ENCODE measurements at regions not wholly inside any gene's neighbourhood (a gene's known extent, or its start where the extent isn't known, plus 50 kb on each side); places are given as distances from the start of the nearest gene placed in this dataset.

GRCh38 chr14:47821135-47821534 is 145.7 kb upstream of the MDGA2 start:
- no peak for FAIRE-seq
- DNase-seq (ENCODE audit: insufficient read length, low spot score), result no peak

GRCh38 chr14:47790477-47790876 is 115.1 kb upstream of the MDGA2 start:
- FAIRE-seq, result no peak
- no peak for DNase-seq (ENCODE audit: insufficient read length, low spot score)

- no peak for FAIRE-seq
- DNase-seq (ENCODE audit: insufficient read length, low spot score), result no peak
Observed at GRCh38 chr14:47785058-47785457, 109.7 kb upstream of the MDGA2 start.

GRCh38 chr14:47778631-47779030 is 103.2 kb upstream of the MDGA2 start:
- FAIRE-seq, result no peak

GRCh38 chr14:47772652-47773051 is 97.2 kb upstream of the MDGA2 start:
- no peak for FAIRE-seq
- no peak for DNase-seq (ENCODE audit: insufficient read length, low spot score)

More at GRCh38 chr14:47778631-47779030, 103.2 kb upstream of the MDGA2 start:
- no peak for DNase-seq (ENCODE audit: insufficient read length, low spot score)

- no peak for DNase-seq (ENCODE audit: insufficient read length, low spot score)
- no peak for FAIRE-seq
Observed at GRCh38 chr14:47763188-47763854, 87.9 kb upstream of the MDGA2 start.

- DNase-seq (ENCODE audit: insufficient read length, low spot score) (no peak), FAIRE-seq (no peak)
Observed at GRCh38 chr14:47746986-47747385, 71.6 kb upstream of the MDGA2 start.

GRCh38 chr14:47744155-47744554 is 68.8 kb upstream of the MDGA2 start:
- no peak for DNase-seq (ENCODE audit: insufficient read length, low spot score)

GRCh38 chr14:47739541-47739940 is 64.1 kb upstream of the MDGA2 start:
- FAIRE-seq (no peak), DNase-seq (ENCODE audit: insufficient read length, low spot score) (no peak)

More at GRCh38 chr14:47744155-47744554, 68.8 kb upstream of the MDGA2 start:
- no peak for FAIRE-seq

- no peak for DNase-seq (ENCODE audit: insufficient read length, low spot score)
Observed at GRCh38 chr14:47730296-47730695, 54.9 kb upstream of the MDGA2 start.

More at GRCh38 chr14:47730296-47730695, 54.9 kb upstream of the MDGA2 start:
- FAIRE-seq, result no peak
